ENCODE measurements at regions not wholly inside any gene's neighbourhood (a gene's known extent, or its start where the extent isn't known, plus 50 kb on each side); places are given as distances from the start of the nearest gene placed in this dataset.

GRCh38 chr2:173571021-173571821 is 216.5 kb downstream of the CDCA7 start:
- TF ChIP-seq PAX5 (IDR thresholded peaks at IDR 0.05; ENCODE audit: insufficient read depth, low read length, severe bottlenecking) (no peak), POLR2A (IDR thresholded peaks at IDR 0.05; ENCODE audit: low read depth, low read length) (no peak), TAF1 (IDR thresholded peaks at IDR 0.05; ENCODE audit: low read depth, low read length) (no peak), POLR2AphosphoS5 (IDR thresholded peaks at IDR 0.05; ENCODE audit: low read depth, low read length) (no peak), SPI1 (IDR thresholded peaks at IDR 0.05; ENCODE audit: low read depth, low read length) (no peak)

Data from GM12891 (cell line).